NOMO-1 (cell line): ENCODE measurements at regions not wholly inside any gene's neighbourhood (a gene's known extent, or its start where the extent isn't known, plus 50 kb on each side); places are given as distances from the start of the nearest gene placed in this dataset.
"Not testable (repeated sequence)": the region's sequence is repeated elsewhere in the genome, so short reads cannot be mapped to it uniquely, and the experiment has no call there.

Experiments
- DNase-seq, 2 experiments: peaks; one replicate each; lab custom pipeline; 2025; ENCODE audit not compliant: unreplicated experiment in 2 of 2; lab: John Stamatoyannopoulos, UW

GRCh38 chr7:86049910-86050309 is 593.8 kb upstream of the GRM3 start:
- DNase-seq = no peak

GRCh38 chr7:86045197-86045596 is 598.5 kb upstream of the GRM3 start:
- not testable (repeated sequence) for DNase-seq

- no peak for DNase-seq
These were observed 617.9 kb upstream of the GRM3 start for GRCh38 chr7:86025807-86026206.

- DNase-seq = no peak
These were observed 630.0 kb upstream of the GRM3 start for GRCh38 chr7:86013662-86014061.

GRCh38 chr7:86012971-86013370 is 630.7 kb upstream of the GRM3 start:
- no peak for DNase-seq

- DNase-seq = no peak
These were observed 634.8 kb upstream of the GRM3 start for GRCh38 chr7:86008898-86009297.

- DNase-seq = no peak
These were observed 636.8 kb upstream of the GRM3 start for GRCh38 chr7:86006909-86007308.

- DNase-seq = no peak
These were observed 640.9 kb upstream of the GRM3 start for GRCh38 chr7:86002858-86003257.

- no peak for DNase-seq
These were observed 646.2 kb upstream of the GRM3 start for GRCh38 chr7:85997515-85997914.

GRCh38 chr7:85995101-85995500 is 648.6 kb upstream of the GRM3 start:
- DNase-seq = no peak

GRCh38 chr7:85980740-85981139 is 663.0 kb upstream of the GRM3 start:
- no peak for DNase-seq

- DNase-seq = no peak
These were observed 669.5 kb upstream of the GRM3 start for GRCh38 chr7:85974176-85974575.

GRCh38 chr7:85972504-85973141 is 671.1 kb upstream of the GRM3 start:
- no peak for DNase-seq

- no peak for DNase-seq
These were observed 688.7 kb upstream of the GRM3 start for GRCh38 chr7:85954961-85955360.

GRCh38 chr7:85950871-85951270 is 692.8 kb upstream of the GRM3 start:
- no peak for DNase-seq

GRCh38 chr7:85950418-85950817 is 693.3 kb upstream of the GRM3 start:
- DNase-seq = no peak

- DNase-seq = no peak
These were observed 695.9 kb upstream of the GRM3 start for GRCh38 chr7:85947767-85948166.

GRCh38 chr7:85940798-85941197 is 702.9 kb upstream of the GRM3 start:
- DNase-seq = no peak

- DNase-seq = no peak
These were observed 711.8 kb upstream of the GRM3 start for GRCh38 chr7:85931919-85932318.

GRCh38 chr7:85928500-85928899 is 715.2 kb upstream of the GRM3 start:
- no peak for DNase-seq

GRCh38 chr7:85927226-85927625 is 716.5 kb upstream of the GRM3 start:
- DNase-seq = no peak

GRCh38 chr7:85924062-85924461 is 719.6 kb upstream of the GRM3 start:
- no peak for DNase-seq

- DNase-seq = no peak
These were observed 727.7 kb upstream of the GRM3 start for GRCh38 chr7:85916016-85916415.
